ENCODE measurements at regions not wholly inside any gene's neighbourhood (a gene's known extent, or its start where the extent isn't known, plus 50 kb on each side); places are given as distances from the start of the nearest gene placed in this dataset.

GRCh38 chr3:80445641-80446040, 677.8 kb upstream of the ROBO1 start:
- Histone ChIP-seq H3K27ac (no peak overlapping the region), H3K4me2 (no peak overlapping the region), H4K20me1 (no peaks in the 10 kb centered on the region), H3K27me3 (no peaks in the 10 kb centered on the region), H3K9ac (no peak overlapping the region), H3K36me3 (no peaks in the 10 kb centered on the region), H3K4me1 (no peaks in the 10 kb centered on the region), H3K4me3 (no peak overlapping the region), H3K9me3 (replicated peaks in 1 of 11) (no peaks in the 10 kb centered on the region)
- TF ChIP-seq Cebpa-rat (IDR thresholded peaks at IDR 0.05): no peak

GRCh38 chr3:80445053-80445452, 677.3 kb upstream of the ROBO1 start:
- H3K9ac ChIP-seq: no peak overlapping the region
- no peaks in the 10 kb centered on the region for H3K27me3 ChIP-seq
- no peak overlapping the region for H3K4me3 ChIP-seq
- H3K27ac ChIP-seq: no peak overlapping the region
- TF ChIP-seq Cebpa-rat (IDR thresholded peaks at IDR 0.05): no peak
- H3K4me2 ChIP-seq: no peak overlapping the region
- H3K36me3 ChIP-seq: no peaks in the 10 kb centered on the region
- no peaks in the 10 kb centered on the region for H4K20me1 ChIP-seq
- peaks cover 0 to under 1% (median 0%) of the 10 kb centered on the region in 10 experiments; a peak in 1 of 20 replicates for H3K4me1 ChIP-seq
- no peaks in the 10 kb centered on the region for H3K9me3 ChIP-seq (replicated peaks in 1 of 11)

- H3K36me3 ChIP-seq: no peaks in the 10 kb centered on the region
- H3K4me1 ChIP-seq: peaks cover 0 to 15% (median 7%) of the 10 kb centered on the region in 10 experiments; a peak in 13 of 20 replicates
Observed at GRCh38 chr3:80439490-80439889, 671.7 kb upstream of the ROBO1 start.

GRCh38 chr3:80434366-80434765, 666.6 kb upstream of the ROBO1 start:
- Histone ChIP-seq H3K4me2 (no peak overlapping the region), H4K20me1 (no peaks in the 10 kb centered on the region), H3K4me1 (peaks cover 0 to 8% (median 2%) of the 10 kb centered on the region in 10 experiments; a peak in 12 of 20 replicates), H3K27me3 (no peaks in the 10 kb centered on the region), H3K9ac (no peak overlapping the region), H3K27ac (no peak overlapping the region), H3K4me3 (no peak overlapping the region), H3K36me3 (no peaks in the 10 kb centered on the region), H3K9me3 (replicated peaks in 1 of 11) (no peaks in the 10 kb centered on the region; a peak in 1 of 22 replicates)
- no peak for TF ChIP-seq Cebpa-rat (IDR thresholded peaks at IDR 0.05)

More at GRCh38 chr3:80439490-80439889, 671.7 kb upstream of the ROBO1 start:
- Histone ChIP-seq H3K27me3 (no peaks in the 10 kb centered on the region), H3K4me2 (peak overlapping the region in 6 of 11 experiments; percentile 19 to 61 (median 40); a peak in 10 of 22 replicates), H3K4me3 (no peak overlapping the region), H4K20me1 (no peaks in the 10 kb centered on the region), H3K9me3 (replicated peaks in 1 of 11) (no peaks in the 10 kb centered on the region), H3K9ac (no peak overlapping the region), H3K27ac (no peak overlapping the region)
- no peak for TF ChIP-seq Cebpa-rat (IDR thresholded peaks at IDR 0.05)

GRCh38 chr3:80424951-80425350, 657.2 kb upstream of the ROBO1 start:
- Histone ChIP-seq H3K27me3 (no peaks in the 10 kb centered on the region), H3K4me2 (no peak overlapping the region), H3K4me1 (no peaks in the 10 kb centered on the region), H3K4me3 (no peak overlapping the region), H3K27ac (no peak overlapping the region), H3K9ac (no peak overlapping the region), H4K20me1 (no peaks in the 10 kb centered on the region), H3K9me3 (replicated peaks in 1 of 11) (no peaks in the 10 kb centered on the region; a peak in 1 of 22 replicates), H3K36me3 (no peaks in the 10 kb centered on the region)
- no peak for TF ChIP-seq Cebpa-rat (IDR thresholded peaks at IDR 0.05)

- no peaks in the 10 kb centered on the region for H3K9me3 ChIP-seq (replicated peaks in 1 of 11)
- no peak overlapping the region for H3K9ac ChIP-seq
- no peak overlapping the region for H3K27ac ChIP-seq
- H3K4me3 ChIP-seq: no peak overlapping the region
- H3K27me3 ChIP-seq: no peaks in the 10 kb centered on the region
- no peak overlapping the region for H3K4me2 ChIP-seq
- 0 out of 20 replicates have a peak, but pooled peaks cover 0 to 5% (median 0%) of the 10 kb centered on the region in 10 experiments for H3K4me1 ChIP-seq
- TF ChIP-seq Cebpa-rat (IDR thresholded peaks at IDR 0.05): no peak
- no peaks in the 10 kb centered on the region for H3K36me3 ChIP-seq
- no peaks in the 10 kb centered on the region for H4K20me1 ChIP-seq
Observed at GRCh38 chr3:80408030-80408721, 640.4 kb upstream of the ROBO1 start.

- Histone ChIP-seq H3K9ac (no peak overlapping the region), H3K4me3 (no peak overlapping the region), H3K4me2 (no peak overlapping the region), H4K20me1 (no peaks in the 10 kb centered on the region), H3K36me3 (no peaks in the 10 kb centered on the region), H3K9me3 (replicated peaks in 1 of 11) (no peaks in the 10 kb centered on the region), H3K4me1 (0 out of 20 replicates have a peak, but pooled peaks cover 0 to 5% (median 0%) of the 10 kb centered on the region in 10 experiments), H3K27ac (no peak overlapping the region), H3K27me3 (no peaks in the 10 kb centered on the region)
- no peak for TF ChIP-seq Cebpa-rat (IDR thresholded peaks at IDR 0.05)
Observed at GRCh38 chr3:80405618-80406017, 637.8 kb upstream of the ROBO1 start.

GRCh38 chr3:80395023-80395422, 627.2 kb upstream of the ROBO1 start:
- H3K27me3 ChIP-seq: no peaks in the 10 kb centered on the region
- no peaks in the 10 kb centered on the region for H3K9me3 ChIP-seq (replicated peaks in 1 of 11)
- H3K9ac ChIP-seq: no peak overlapping the region
- no peak overlapping the region for H3K4me3 ChIP-seq
- H3K4me2 ChIP-seq: no peak overlapping the region
- H3K27ac ChIP-seq: no peak overlapping the region
- no peaks in the 10 kb centered on the region for H3K4me1 ChIP-seq
- no peak for TF ChIP-seq Cebpa-rat (IDR thresholded peaks at IDR 0.05)
- H3K36me3 ChIP-seq: no peaks in the 10 kb centered on the region
- no peaks in the 10 kb centered on the region for H4K20me1 ChIP-seq

- Histone ChIP-seq H4K20me1 (no peaks in the 10 kb centered on the region), H3K27me3 (no peaks in the 10 kb centered on the region), H3K36me3 (no peaks in the 10 kb centered on the region), H3K4me2 (no peak overlapping the region), H3K4me3 (no peak overlapping the region), H3K9ac (no peak overlapping the region), H3K9me3 (replicated peaks in 1 of 11) (peaks cover 0 to 15% (median 9%) of the 10 kb centered on the region in 11 experiments; a peak in 16 of 22 replicates), H3K4me1 (no peaks in the 10 kb centered on the region), H3K27ac (no peak overlapping the region)
- no peak for TF ChIP-seq Cebpa-rat (IDR thresholded peaks at IDR 0.05)
Observed at GRCh38 chr3:80391573-80391972, 623.8 kb upstream of the ROBO1 start.

- Histone ChIP-seq H3K4me1 (no peaks in the 10 kb centered on the region), H3K27ac (no peak overlapping the region), H3K27me3 (no peaks in the 10 kb centered on the region), H4K20me1 (no peaks in the 10 kb centered on the region), H3K4me3 (no peak overlapping the region), H3K9ac (no peak overlapping the region), H3K4me2 (no peak overlapping the region), H3K36me3 (no peaks in the 10 kb centered on the region), H3K9me3 (replicated peaks in 1 of 11) (peaks cover 0 to 15% (median 9%) of the 10 kb centered on the region in 11 experiments; a peak in 16 of 22 replicates)
- no peak for TF ChIP-seq Cebpa-rat (IDR thresholded peaks at IDR 0.05)
Observed at GRCh38 chr3:80384811-80385210, 617.0 kb upstream of the ROBO1 start.

Data from BLaER1 treated with 17β-estradiol and CSF1 and Interleukin-3, amounts not matched to agents 10 nM and 100 nM (cell line).